ENCODE measurements at regions not wholly inside any gene's neighbourhood (a gene's known extent, or its start where the extent isn't known, plus 50 kb on each side); places are given as distances from the start of the nearest gene placed in this dataset.

GRCh38 chr4:138405466-138405891 lies 163.3 kb upstream of the SLC7A11 start:
- TF ChIP-seq FOXP2 (optimal IDR thresholded peaks at IDR 0.05; ENCODE audit: borderline replicate concordance, extremely low read depth, extremely low read length, insufficient read depth) (no peak), SIN3A (IDR thresholded peaks at IDR 0.05; ENCODE audit: borderline replicate concordance, insufficient read depth, low read length) (no peak), REST (IDR thresholded peaks at IDR 0.05; ENCODE audit: insufficient read depth in 1 of 2, low read depth in 2 of 2, low read length in 2 of 2) (no peak), TAF1 (IDR thresholded peaks at IDR 0.05; ENCODE audit: borderline replicate concordance, insufficient read depth, low read length) (no peak), POLR2AphosphoS5 (IDR thresholded peaks at IDR 0.05; ENCODE audit: low read depth, low read length) (no peak)

- no peak for TF ChIP-seq TAF1 (IDR thresholded peaks at IDR 0.05; ENCODE audit: borderline replicate concordance, insufficient read depth, low read length)
- no peak for TF ChIP-seq FOXP2 (optimal IDR thresholded peaks at IDR 0.05; ENCODE audit: borderline replicate concordance, extremely low read depth, extremely low read length, insufficient read depth)
- TF ChIP-seq SIN3A (IDR thresholded peaks at IDR 0.05; ENCODE audit: borderline replicate concordance, insufficient read depth, low read length) = no peak
- no peak for TF ChIP-seq REST (IDR thresholded peaks at IDR 0.05; ENCODE audit: insufficient read depth in 1 of 2, low read depth in 2 of 2, low read length in 2 of 2)
- TF ChIP-seq POLR2AphosphoS5 (IDR thresholded peaks at IDR 0.05; ENCODE audit: low read depth, low read length) = no peak
Measured at GRCh38 chr4:138404801-138405200, 162.7 kb upstream of the SLC7A11 start.

- TF ChIP-seq REST (IDR thresholded peaks at IDR 0.05; ENCODE audit: insufficient read depth in 1 of 2, low read depth in 2 of 2, low read length in 2 of 2) = no peak
Measured at GRCh38 chr4:138404251-138404650, 162.1 kb upstream of the SLC7A11 start.

- TF ChIP-seq FOXP2 (optimal IDR thresholded peaks at IDR 0.05; ENCODE audit: borderline replicate concordance, extremely low read depth, extremely low read length, insufficient read depth) (no peak), POLR2AphosphoS5 (IDR thresholded peaks at IDR 0.05; ENCODE audit: low read depth, low read length) (no peak), SIN3A (IDR thresholded peaks at IDR 0.05; ENCODE audit: borderline replicate concordance, insufficient read depth, low read length) (no peak), TAF1 (IDR thresholded peaks at IDR 0.05; ENCODE audit: borderline replicate concordance, insufficient read depth, low read length) (no peak)
Measured at GRCh38 chr4:138401334-138401733, 159.2 kb upstream of the SLC7A11 start.

GRCh38 chr4:138400543-138400942 lies 158.4 kb upstream of the SLC7A11 start:
- TF ChIP-seq FOXP2 (optimal IDR thresholded peaks at IDR 0.05; ENCODE audit: borderline replicate concordance, extremely low read depth, extremely low read length, insufficient read depth) = no peak
- no peak for TF ChIP-seq TAF1 (IDR thresholded peaks at IDR 0.05; ENCODE audit: borderline replicate concordance, insufficient read depth, low read length)
- TF ChIP-seq SIN3A (IDR thresholded peaks at IDR 0.05; ENCODE audit: borderline replicate concordance, insufficient read depth, low read length) = no peak
- no peak for TF ChIP-seq REST (IDR thresholded peaks at IDR 0.05; ENCODE audit: insufficient read depth in 1 of 2, low read depth in 2 of 2, low read length in 2 of 2)
- TF ChIP-seq POLR2AphosphoS5 (IDR thresholded peaks at IDR 0.05; ENCODE audit: low read depth, low read length) = no peak

All from PFSK-1 (cell line).